Mucosa of stomach (tissue), 1 donor: ENCODE measurements at regions not wholly inside any gene's neighbourhood (a gene's known extent, or its start where the extent isn't known, plus 50 kb on each side); places are given as distances from the start of the nearest gene placed in this dataset.
"Not testable (repeated sequence)": the region's sequence is repeated elsewhere in the genome, so short reads cannot be mapped to it uniquely, and the experiment has no call there.

Source experiments
- H3K27me3 ChIP-seq: one replicate; pipeline ENCODE4 v1.7.0; 2013; ENCODE audit warnings: mild to moderate bottlenecking, low read length; ENCODE audit not compliant: control insufficient read depth, insufficient read depth
- H3K36me3 ChIP-seq: one replicate; pipeline ENCODE4 v1.7.0; 2013; ENCODE audit warnings: low read length; ENCODE audit not compliant: control insufficient read depth, insufficient read depth
- H3K4me1 ChIP-seq: one replicate; pipeline ENCODE4 v1.7.0; 2013; ENCODE audit warnings: mild to moderate bottlenecking, low read length; ENCODE audit not compliant: control insufficient read depth, insufficient read depth
- H3K4me3 ChIP-seq: one replicate; pipeline ENCODE4 v1.7.0; 2013; ENCODE audit warnings: low read length
- H3K9ac ChIP-seq: one replicate; pipeline ENCODE4 v1.7.0; 2013; ENCODE audit warnings: mild to moderate bottlenecking, low read length, moderate library complexity
- H3K9me3 ChIP-seq: one replicate; pipeline ENCODE4 v1.7.0; 2013; ENCODE audit warnings: mild to moderate bottlenecking, low read length, moderate library complexity; ENCODE audit not compliant: control insufficient read depth
- donor health status: Pancreatic carcinoma.

DNA sequence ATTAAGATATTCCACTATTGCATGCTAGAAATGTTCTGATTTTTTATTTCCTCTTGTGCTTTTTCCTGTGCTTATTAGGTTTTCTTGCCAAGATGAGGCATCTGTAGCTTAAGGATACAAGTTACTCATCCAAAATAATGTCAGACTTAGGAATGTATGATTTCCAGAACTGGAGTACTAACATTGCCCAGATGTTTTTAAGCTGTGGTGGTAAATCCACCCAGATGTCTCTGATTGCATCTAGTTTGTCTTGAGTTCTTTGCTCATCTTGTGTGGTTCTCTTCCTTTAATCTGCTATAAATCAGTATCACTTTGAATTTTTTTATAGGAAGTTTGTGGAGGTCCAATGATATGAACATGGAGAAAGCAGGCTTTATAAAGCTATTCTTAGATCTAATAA, 337.5 kb upstream of the ZNF608 start:
- H3K36me3 ChIP-seq, result no peaks in the 10 kb centered on the region
- H3K9ac ChIP-seq, result no peak overlapping the region
- no peaks in the 10 kb centered on the region for H3K4me1 ChIP-seq
- no peaks in the 10 kb centered on the region for H3K27me3 ChIP-seq
- H3K9me3 ChIP-seq, result no peaks in the 10 kb centered on the region
- no peak overlapping the region for H3K4me3 ChIP-seq

DNA sequence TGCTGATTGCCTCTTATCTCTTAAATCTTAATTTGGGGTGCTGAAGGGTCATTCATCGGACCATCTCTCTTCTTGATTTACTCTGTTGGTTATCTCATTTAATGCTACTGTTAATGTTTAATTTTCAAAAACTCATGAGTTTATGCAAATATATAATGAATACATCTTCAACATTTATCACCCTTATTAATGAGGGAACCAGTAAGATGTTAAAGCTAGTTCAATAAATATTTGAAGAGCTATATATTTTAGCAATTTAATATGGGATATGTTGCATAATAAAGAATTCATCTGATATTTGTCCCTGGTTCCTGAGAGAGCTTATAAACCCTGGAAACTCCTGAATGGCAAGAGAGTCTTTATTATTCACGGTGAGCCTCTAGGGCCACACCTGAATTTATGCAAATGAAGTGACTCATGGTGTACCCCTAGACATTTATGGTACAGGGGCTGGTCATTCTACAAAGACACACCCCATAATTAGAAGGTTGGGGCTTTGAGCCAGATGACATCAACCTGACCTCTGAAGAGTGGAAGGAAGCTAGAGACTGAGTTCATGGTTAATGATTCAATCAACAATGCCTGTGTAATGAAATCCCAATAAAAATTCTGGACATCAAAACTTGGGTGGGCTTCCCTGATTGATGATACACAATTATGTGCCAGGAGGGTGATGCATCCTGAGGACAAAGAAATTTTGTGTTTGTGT, 339.5 kb upstream of the ZNF608 start:
- no peaks in the 10 kb centered on the region for H3K9me3 ChIP-seq
- no peaks in the 10 kb centered on the region for H3K27me3 ChIP-seq
- H3K4me1 ChIP-seq, result no peaks in the 10 kb centered on the region
- H3K36me3 ChIP-seq, result no peaks in the 10 kb centered on the region
- no peak overlapping the region for H3K9ac ChIP-seq
- no peak overlapping the region for H3K4me3 ChIP-seq

DNA sequence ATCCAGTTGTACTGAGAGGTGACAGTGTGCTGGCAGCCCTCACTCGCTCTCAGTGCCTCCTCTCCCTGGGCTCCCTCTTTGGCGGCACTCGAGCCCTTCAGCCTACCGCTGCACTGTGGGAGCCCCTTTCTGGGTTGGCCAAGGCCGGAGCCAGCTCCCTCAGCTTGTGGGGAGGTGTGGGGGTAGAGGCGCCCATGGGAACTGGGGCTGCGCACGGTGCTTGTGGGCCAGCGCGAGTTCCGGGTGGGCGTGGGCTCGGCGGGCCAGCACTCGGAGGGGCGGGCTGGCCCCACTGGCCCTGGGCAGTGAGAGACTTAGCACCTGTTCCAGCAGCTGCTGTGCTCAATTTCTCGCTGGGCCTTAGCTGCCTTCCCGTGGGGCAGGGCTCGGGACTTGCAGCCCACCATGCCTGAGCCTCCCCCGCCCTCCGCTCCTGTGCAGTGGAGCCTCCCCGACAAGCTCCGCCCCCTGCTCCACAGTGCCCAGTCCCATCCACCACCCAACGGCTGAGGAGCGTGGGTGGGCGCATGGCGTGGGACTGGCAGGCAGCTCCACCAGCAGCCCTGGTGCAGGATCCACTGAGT, 342.2 kb upstream of the ZNF608 start:
- H3K4me1 ChIP-seq, result no peaks in the 10 kb centered on the region
- H3K9me3 ChIP-seq, result no peaks in the 10 kb centered on the region
- H3K27me3 ChIP-seq, result no peaks in the 10 kb centered on the region
- H3K4me3 ChIP-seq, result no peak overlapping the region
- H3K36me3 ChIP-seq, result no peaks in the 10 kb centered on the region
- H3K9ac ChIP-seq, result no peak overlapping the region

DNA sequence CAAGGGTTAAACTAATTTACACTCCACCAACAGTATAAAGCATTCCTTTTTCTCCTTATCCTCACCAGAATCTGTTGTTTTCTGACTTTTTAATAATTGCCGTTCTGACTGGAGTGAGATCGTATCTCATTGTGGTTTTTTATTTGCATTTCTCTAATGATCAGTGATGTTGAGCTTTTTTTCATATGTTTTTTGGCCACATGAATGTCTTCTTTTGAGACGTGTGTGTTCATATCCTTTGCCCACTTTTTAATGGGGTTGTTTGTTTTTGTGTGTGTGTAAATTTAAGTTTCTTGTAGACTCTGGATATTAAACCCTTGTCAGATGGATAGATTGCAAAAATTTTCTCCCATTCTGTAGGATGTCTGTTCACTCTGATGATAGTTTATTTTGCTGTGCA, 345.7 kb upstream of the ZNF608 start:
- not testable (repeated sequence) for H3K36me3 ChIP-seq, H3K9me3 ChIP-seq, H3K4me3 ChIP-seq, H3K27me3 ChIP-seq, H3K9ac ChIP-seq, H3K4me1 ChIP-seq

DNA sequence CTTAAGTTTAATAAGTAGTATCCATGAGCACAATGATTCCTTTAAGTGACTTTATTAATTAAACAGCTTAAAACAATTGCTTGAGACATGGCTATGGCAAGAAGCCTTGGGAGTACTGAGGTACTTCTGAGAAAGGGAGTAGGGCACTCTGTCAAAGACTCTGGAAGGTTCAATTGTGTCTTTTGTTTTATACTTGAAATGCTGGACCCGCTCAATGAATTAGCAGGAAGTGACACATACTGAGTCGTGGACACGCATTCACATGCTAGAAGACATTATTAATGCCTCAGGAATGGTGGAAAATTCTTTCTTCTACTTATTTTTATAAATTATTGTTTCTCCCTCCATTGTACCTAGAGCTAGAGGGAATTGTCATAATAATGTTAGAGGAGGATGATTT, 347.3 kb upstream of the ZNF608 start:
- H3K9me3 ChIP-seq, result no peaks in the 10 kb centered on the region

DNA sequence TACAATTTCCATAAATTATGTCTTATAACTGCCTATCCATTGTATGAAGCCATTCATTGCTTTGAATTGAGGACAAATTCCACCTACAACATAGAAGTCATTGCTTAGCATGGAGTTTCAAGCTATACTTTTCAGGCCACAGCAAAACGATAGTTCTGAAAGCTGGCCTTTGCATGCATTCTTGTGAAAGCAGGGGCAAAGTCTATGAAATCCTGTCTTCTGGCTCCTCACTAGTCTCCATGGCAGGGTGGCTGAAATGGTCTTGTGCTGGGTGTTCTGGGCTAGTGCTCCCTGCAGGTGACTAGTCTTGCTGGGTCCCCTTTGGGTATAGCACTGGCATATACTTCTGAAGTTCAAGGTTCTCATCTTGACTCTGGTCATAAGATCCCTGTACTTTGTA, 353.9 kb upstream of the ZNF608 start:
- no peaks in the 10 kb centered on the region for H3K9me3 ChIP-seq
- H3K9ac ChIP-seq, result no peak overlapping the region
- no peak overlapping the region for H3K4me3 ChIP-seq
- H3K27me3 ChIP-seq, result no peaks in the 10 kb centered on the region
- no peaks in the 10 kb centered on the region for H3K36me3 ChIP-seq
- no peaks in the 10 kb centered on the region for H3K4me1 ChIP-seq

More for the DNA sequence above, 347.3 kb upstream of the ZNF608 start:
- no peaks in the 10 kb centered on the region for H3K36me3 ChIP-seq
- no peaks in the 10 kb centered on the region for H3K27me3 ChIP-seq
- H3K9ac ChIP-seq, result no peak overlapping the region
- no peaks in the 10 kb centered on the region for H3K4me1 ChIP-seq
- H3K4me3 ChIP-seq, result no peak overlapping the region

DNA sequence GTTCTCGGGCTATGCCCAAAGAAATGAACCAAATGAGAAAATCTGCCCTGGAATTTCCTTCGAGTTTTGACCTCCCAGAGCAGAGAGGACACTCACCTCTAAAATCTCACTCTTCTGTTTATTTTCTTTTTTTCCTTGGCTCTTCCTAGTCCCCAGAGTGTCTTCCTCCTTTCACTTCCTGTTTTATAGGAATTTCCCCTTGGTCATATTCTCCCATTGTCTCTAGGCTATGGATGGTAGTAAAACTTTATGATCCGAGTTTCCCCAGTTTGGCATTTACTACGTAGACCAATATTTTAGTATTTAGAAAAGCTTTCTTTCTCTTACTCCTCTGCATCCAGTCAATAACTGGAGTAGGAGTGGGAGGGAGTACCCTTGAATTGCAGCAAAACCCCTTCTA, 354.5 kb upstream of the ZNF608 start:
- no peaks in the 10 kb centered on the region for H3K9me3 ChIP-seq
- no peaks in the 10 kb centered on the region for H3K36me3 ChIP-seq
- H3K27me3 ChIP-seq, result no peaks in the 10 kb centered on the region
- no peak overlapping the region for H3K9ac ChIP-seq
- no peaks in the 10 kb centered on the region for H3K4me1 ChIP-seq
- H3K4me3 ChIP-seq, result no peak overlapping the region

DNA sequence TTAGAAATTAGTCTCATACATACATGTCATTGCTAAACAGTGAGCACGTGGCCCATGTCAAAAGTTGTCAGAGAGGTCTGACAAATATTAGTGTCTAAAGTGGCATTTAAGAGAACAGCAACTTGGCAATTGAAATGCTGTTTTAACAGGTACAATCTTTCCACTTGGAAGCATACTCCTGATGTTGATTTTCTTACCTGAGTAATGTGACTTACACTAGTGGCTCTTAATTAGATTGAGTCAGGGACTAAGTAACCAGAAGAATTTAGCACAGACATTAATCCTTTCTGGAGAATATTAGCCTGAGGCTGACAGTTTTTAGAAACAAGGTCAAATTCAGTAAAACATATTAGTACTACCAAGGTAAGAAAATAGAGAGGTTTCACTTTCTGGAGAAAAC, 357.0 kb upstream of the ZNF608 start:
- H3K4me1 ChIP-seq, result no peaks in the 10 kb centered on the region

DNA sequence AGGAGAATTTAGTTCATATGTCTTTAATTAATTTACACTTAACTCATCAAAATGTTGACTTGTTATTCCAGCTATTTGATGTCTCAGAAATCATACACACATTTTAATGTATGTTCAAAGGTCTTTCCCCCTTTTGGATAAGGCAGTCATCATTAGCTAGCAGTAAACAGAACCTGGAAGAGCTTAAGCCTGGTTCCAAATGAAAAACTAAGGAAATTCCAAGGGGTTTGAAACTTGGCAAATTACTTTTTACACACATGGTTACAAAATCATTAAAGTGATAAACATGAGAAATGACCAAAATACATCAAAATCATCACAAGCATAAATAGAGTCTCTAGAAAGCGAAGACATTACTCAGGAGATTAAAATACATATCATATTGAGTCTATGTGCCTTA, 359.8 kb upstream of the ZNF608 start:
- Histone ChIP-seq H3K4me1 (no peaks in the 10 kb centered on the region), H3K36me3 (no peaks in the 10 kb centered on the region), H3K9me3 (no peaks in the 10 kb centered on the region), H3K9ac (no peak overlapping the region), H3K4me3 (no peak overlapping the region), H3K27me3 (no peaks in the 10 kb centered on the region)

More for the DNA sequence above, 357.0 kb upstream of the ZNF608 start:
- H3K36me3 ChIP-seq, result no peaks in the 10 kb centered on the region
- no peaks in the 10 kb centered on the region for H3K27me3 ChIP-seq
- no peaks in the 10 kb centered on the region for H3K9me3 ChIP-seq
- no peak overlapping the region for H3K4me3 ChIP-seq
- no peak overlapping the region for H3K9ac ChIP-seq

DNA sequence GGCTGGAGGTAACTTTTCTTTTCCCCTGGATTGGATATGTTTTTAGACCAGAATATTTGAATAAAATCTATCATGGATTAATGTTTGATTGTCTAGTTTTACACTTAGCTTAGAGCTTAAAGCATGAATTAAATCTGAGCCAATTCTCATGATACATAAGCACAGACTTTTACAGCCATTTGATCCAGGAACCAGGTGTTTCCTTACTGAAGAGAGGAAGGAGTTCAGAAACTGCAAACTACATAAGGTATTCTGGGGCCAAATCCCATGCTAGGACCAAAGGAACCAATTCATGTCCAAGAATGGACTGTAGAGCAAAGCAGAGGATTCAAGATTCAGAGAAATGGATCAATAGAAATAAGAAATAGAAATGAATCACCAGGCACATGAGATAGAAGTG, 360.4 kb upstream of the ZNF608 start:
- Histone ChIP-seq H3K9ac (no peak overlapping the region), H3K27me3 (no peaks in the 10 kb centered on the region), H3K36me3 (no peaks in the 10 kb centered on the region), H3K9me3 (no peaks in the 10 kb centered on the region), H3K4me1 (no peaks in the 10 kb centered on the region), H3K4me3 (no peak overlapping the region)

DNA sequence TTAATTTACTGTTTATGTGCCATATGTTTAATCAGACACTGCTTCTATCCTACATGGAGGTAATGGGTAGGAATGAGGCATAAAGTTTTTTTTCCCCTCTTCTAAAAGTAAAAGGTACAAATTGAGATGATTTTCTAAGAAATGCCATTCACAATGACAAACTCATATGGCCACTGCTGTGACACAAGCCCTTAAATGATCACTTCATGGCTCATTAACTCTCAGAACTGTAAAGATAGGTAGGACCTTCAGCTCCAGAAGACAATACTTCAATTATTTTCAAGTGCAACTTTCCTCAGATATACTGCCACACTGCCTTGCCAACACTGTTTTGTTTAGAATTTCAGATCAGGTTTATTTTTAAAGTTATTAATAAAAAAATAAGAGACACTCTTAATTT, 362.9 kb upstream of the ZNF608 start:
- H3K27me3 ChIP-seq, result no peaks in the 10 kb centered on the region
- no peaks in the 10 kb centered on the region for H3K4me1 ChIP-seq
- H3K9ac ChIP-seq, result no peak overlapping the region
- H3K9me3 ChIP-seq, result no peaks in the 10 kb centered on the region
- H3K36me3 ChIP-seq, result no peaks in the 10 kb centered on the region
- H3K4me3 ChIP-seq, result no peak overlapping the region

DNA sequence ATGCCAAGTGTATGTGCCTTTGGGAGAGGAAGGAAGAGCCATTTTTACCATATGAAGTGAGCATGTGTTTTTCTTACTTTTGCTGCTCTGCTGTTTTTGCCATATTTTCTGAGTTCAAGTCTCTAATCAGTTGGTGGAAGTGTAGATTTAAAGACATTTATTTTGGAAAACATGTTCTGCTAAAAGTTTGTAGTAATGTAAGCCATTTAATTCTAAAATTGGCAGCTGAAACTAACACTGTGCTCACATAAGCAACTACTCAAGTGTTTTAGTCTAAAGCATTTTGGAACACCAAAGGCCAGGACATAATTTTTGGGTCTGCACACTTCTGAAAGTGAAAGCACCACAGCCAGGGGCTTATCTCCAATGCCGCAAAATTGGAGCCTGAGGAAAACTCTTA, 363.4 kb upstream of the ZNF608 start:
- no peak overlapping the region for H3K4me3 ChIP-seq
- no peaks in the 10 kb centered on the region for H3K36me3 ChIP-seq
- H3K9ac ChIP-seq, result no peak overlapping the region
- H3K4me1 ChIP-seq, result no peaks in the 10 kb centered on the region
- H3K27me3 ChIP-seq, result no peaks in the 10 kb centered on the region
- no peaks in the 10 kb centered on the region for H3K9me3 ChIP-seq

DNA sequence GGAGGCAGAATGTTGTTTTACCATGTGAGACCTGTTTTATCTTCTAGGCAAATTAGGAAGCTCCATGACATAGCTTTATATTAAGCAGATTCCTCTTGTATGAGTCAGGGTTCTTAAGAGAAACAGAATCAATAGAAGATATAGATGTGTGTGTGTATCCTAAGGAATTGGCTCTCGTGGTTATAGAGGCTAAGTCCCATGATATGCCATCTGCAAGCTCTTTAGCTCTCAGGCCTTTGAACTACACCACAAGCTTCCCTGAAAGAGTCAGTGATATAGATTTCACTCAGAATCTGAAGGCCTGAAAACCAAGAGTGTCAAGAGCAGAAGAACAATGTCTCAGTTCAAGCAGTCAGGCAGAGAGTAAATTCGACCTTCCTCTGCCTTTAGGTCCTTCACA, 365.8 kb upstream of the ZNF608 start:
- Histone ChIP-seq H3K9me3 (no peaks in the 10 kb centered on the region), H3K27me3 (no peaks in the 10 kb centered on the region), H3K9ac (no peak overlapping the region), H3K4me1 (no peaks in the 10 kb centered on the region), H3K36me3 (no peaks in the 10 kb centered on the region), H3K4me3 (no peak overlapping the region)
